ENCODE measurements at regions not wholly inside any gene's neighbourhood (a gene's known extent, or its start where the extent isn't known, plus 50 kb on each side); places are given as distances from the start of the nearest gene placed in this dataset.

- H3K4me3 ChIP-seq (ENCODE audit: low read length), result no peak overlapping the region
- no peak for DNase-seq (ENCODE audit: low read depth)
- TF ChIP-seq CTCF (conservative IDR thresholded peaks at IDR 0.05; ENCODE audit: low read depth, low read length), result no peak
These were observed 279.4 kb upstream of the PDGFD start for GRCh38 chr11:104443387-104443786.

- no peak for DNase-seq (ENCODE audit: low read depth)
- TF ChIP-seq CTCF (conservative IDR thresholded peaks at IDR 0.05; ENCODE audit: low read depth, low read length), result no peak
- no peak overlapping the region for H3K4me3 ChIP-seq (ENCODE audit: low read length)
These were observed 278.4 kb upstream of the PDGFD start for GRCh38 chr11:104442321-104442720.

- no peak overlapping the region for H3K4me3 ChIP-seq (ENCODE audit: low read length)
- DNase-seq (ENCODE audit: low read depth), result no peak
- TF ChIP-seq CTCF (conservative IDR thresholded peaks at IDR 0.05; ENCODE audit: low read depth, low read length), result no peak
These were observed 271.5 kb upstream of the PDGFD start for GRCh38 chr11:104435494-104435893.

- TF ChIP-seq CTCF (conservative IDR thresholded peaks at IDR 0.05; ENCODE audit: low read depth, low read length), result no peak
- DNase-seq (ENCODE audit: low read depth), result no peak
- H3K4me3 ChIP-seq (ENCODE audit: low read length), result no peak overlapping the region
These were observed 269.8 kb upstream of the PDGFD start for GRCh38 chr11:104433751-104434150.

- DNase-seq (ENCODE audit: low read depth), result no peak
- H3K4me3 ChIP-seq (ENCODE audit: low read length), result no peak overlapping the region
- TF ChIP-seq CTCF (conservative IDR thresholded peaks at IDR 0.05; ENCODE audit: low read depth, low read length), result no peak
These were observed 269.0 kb upstream of the PDGFD start for GRCh38 chr11:104432981-104433380.

- no peak for DNase-seq (ENCODE audit: low read depth)
- no peak for TF ChIP-seq CTCF (conservative IDR thresholded peaks at IDR 0.05; ENCODE audit: low read depth, low read length)
- H3K4me3 ChIP-seq (ENCODE audit: low read length), result no peak overlapping the region
These were observed 268.6 kb upstream of the PDGFD start for GRCh38 chr11:104432526-104432925.

GRCh38 chr11:104422324-104422944 lies 258.5 kb upstream of the PDGFD start:
- no peak for TF ChIP-seq CTCF (conservative IDR thresholded peaks at IDR 0.05; ENCODE audit: low read depth, low read length)
- H3K4me3 ChIP-seq (ENCODE audit: low read length), result no peak overlapping the region
- DNase-seq (ENCODE audit: low read depth), result no peak
